ENCODE measurements at regions not wholly inside any gene's neighbourhood (a gene's known extent, or its start where the extent isn't known, plus 50 kb on each side); places are given as distances from the start of the nearest gene placed in this dataset.
"Not testable (repeated sequence)": the region's sequence is repeated elsewhere in the genome, so short reads cannot be mapped to it uniquely, and the experiment has no call there.

- 92 to 94% methylated on average over 4 of the region's 4 CpGs for WGBS, 2 experiments
- peaks cover 12% of the 10 kb centered on the region for H3K4me1 ChIP-seq (ENCODE audit: control insufficient read depth, insufficient read depth, low read length)
- no peak overlapping the region for H3K4me3 ChIP-seq (ENCODE audit: insufficient read depth, low read depth, low read length)
- no peaks in the 10 kb centered on the region for H3K9me3 ChIP-seq (ENCODE audit: control insufficient read depth, low read length)
- no peak overlapping the region for H3K27ac ChIP-seq (ENCODE audit: insufficient read depth, low read depth, low read length, poor library complexity, severe bottlenecking)
- H3K36me3 ChIP-seq (ENCODE audit: control insufficient read depth, insufficient read depth, low read length) = no peaks in the 10 kb centered on the region
- H3K27me3 ChIP-seq (ENCODE audit: control insufficient read depth, insufficient read depth, low read length, poor library complexity, severe bottlenecking) = no peaks in the 10 kb centered on the region
Observed at GRCh38 chr5:56733580-56733979, 81.8 kb upstream of the MAP3K1 start.

GRCh38 chr5:56732121-56732520 lies 83.2 kb upstream of the MAP3K1 start:
- Histone ChIP-seq H3K27me3 (ENCODE audit: control insufficient read depth, insufficient read depth, low read length, poor library complexity, severe bottlenecking) (no peaks in the 10 kb centered on the region), H3K36me3 (ENCODE audit: control insufficient read depth, insufficient read depth, low read length) (no peaks in the 10 kb centered on the region), H3K9me3 (ENCODE audit: control insufficient read depth, low read length) (no peaks in the 10 kb centered on the region), H3K4me1 (ENCODE audit: control insufficient read depth, insufficient read depth, low read length) (peaks cover 12% of the 10 kb centered on the region), H3K4me3 (ENCODE audit: insufficient read depth, low read depth, low read length) (no peak overlapping the region), H3K27ac (ENCODE audit: insufficient read depth, low read depth, low read length, poor library complexity, severe bottlenecking) (no peak overlapping the region)
- 72 to 79% methylated on average over 5 to 6 of the region's 6 CpGs for WGBS, 2 experiments

- not testable (repeated sequence) for H3K36me3 ChIP-seq (ENCODE audit: control insufficient read depth, insufficient read depth, low read length); H3K27me3 ChIP-seq (ENCODE audit: control insufficient read depth, insufficient read depth, low read length, poor library complexity, severe bottlenecking)
- 86 to 97% methylated on average over 2 of the region's 2 CpGs for WGBS, 2 experiments
Observed at GRCh38 chr5:56731473-56731872, 83.9 kb upstream of the MAP3K1 start.

GRCh38 chr5:56729488-56729887 lies 85.9 kb upstream of the MAP3K1 start:
- WGBS, 2 experiments = 93 to 96% methylated on average over 1 of the region's 1 CpG
- Histone ChIP-seq H3K36me3 (ENCODE audit: control insufficient read depth, insufficient read depth, low read length) (no peaks in the 10 kb centered on the region), H3K27ac (ENCODE audit: insufficient read depth, low read depth, low read length, poor library complexity, severe bottlenecking) (no peak overlapping the region), H3K9me3 (ENCODE audit: control insufficient read depth, low read length) (no peaks in the 10 kb centered on the region), H3K27me3 (ENCODE audit: control insufficient read depth, insufficient read depth, low read length, poor library complexity, severe bottlenecking) (no peaks in the 10 kb centered on the region), H3K4me3 (ENCODE audit: insufficient read depth, low read depth, low read length) (no peak overlapping the region), H3K4me1 (ENCODE audit: control insufficient read depth, insufficient read depth, low read length) (peaks cover 12% of the 10 kb centered on the region)

More at GRCh38 chr5:56731473-56731872, 83.9 kb upstream of the MAP3K1 start:
- not testable (repeated sequence) for H3K9me3 ChIP-seq (ENCODE audit: control insufficient read depth, low read length); H3K4me3 ChIP-seq (ENCODE audit: insufficient read depth, low read depth, low read length); H3K27ac ChIP-seq (ENCODE audit: insufficient read depth, low read depth, low read length, poor library complexity, severe bottlenecking)
- peaks cover 12% of the 10 kb centered on the region for H3K4me1 ChIP-seq (ENCODE audit: control insufficient read depth, insufficient read depth, low read length)

- H3K27ac ChIP-seq (ENCODE audit: insufficient read depth, low read depth, low read length, poor library complexity, severe bottlenecking) = no peak overlapping the region
- 89 to 92% methylated on average over 7 to 8 of the region's 8 CpGs for WGBS, 2 experiments
- H3K4me3 ChIP-seq (ENCODE audit: insufficient read depth, low read depth, low read length) = no peak overlapping the region
- no peaks in the 10 kb centered on the region for H3K9me3 ChIP-seq (ENCODE audit: control insufficient read depth, low read length)
- no peaks in the 10 kb centered on the region for H3K4me1 ChIP-seq (ENCODE audit: control insufficient read depth, insufficient read depth, low read length)
- H3K27me3 ChIP-seq (ENCODE audit: control insufficient read depth, insufficient read depth, low read length, poor library complexity, severe bottlenecking) = no peaks in the 10 kb centered on the region
- H3K36me3 ChIP-seq (ENCODE audit: control insufficient read depth, insufficient read depth, low read length) = no peaks in the 10 kb centered on the region
Observed at GRCh38 chr5:56725711-56726411, 89.5 kb upstream of the MAP3K1 start.

DNA sequence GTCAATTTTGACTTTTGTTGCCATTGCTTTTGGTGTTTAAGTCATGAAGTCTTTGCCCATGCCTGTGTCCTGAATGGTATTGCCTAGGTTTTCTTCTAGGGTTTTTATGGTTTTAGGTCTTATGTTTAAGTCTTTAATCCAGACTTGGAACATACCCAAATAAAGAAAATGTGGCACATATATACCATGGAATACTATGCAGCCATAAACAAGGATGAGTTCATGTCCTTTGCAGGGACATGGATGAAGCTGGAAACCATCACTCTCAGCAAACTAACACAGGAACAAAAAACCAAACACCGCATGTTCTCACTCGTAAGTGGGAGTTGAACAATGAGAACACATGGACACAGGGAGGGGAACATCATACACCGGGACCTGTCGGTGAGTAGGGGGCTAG lies 90.5 kb upstream of the MAP3K1 start:
- not testable (repeated sequence) for H3K36me3 ChIP-seq (ENCODE audit: control insufficient read depth, insufficient read depth, low read length); H3K9me3 ChIP-seq (ENCODE audit: control insufficient read depth, low read length); H3K27me3 ChIP-seq (ENCODE audit: control insufficient read depth, insufficient read depth, low read length, poor library complexity, severe bottlenecking); H3K27ac ChIP-seq (ENCODE audit: insufficient read depth, low read depth, low read length, poor library complexity, severe bottlenecking); H3K4me3 ChIP-seq (ENCODE audit: insufficient read depth, low read depth, low read length); H3K4me1 ChIP-seq (ENCODE audit: control insufficient read depth, insufficient read depth, low read length)
- WGBS, 2 experiments = 93 to 96% methylated on average over 4 of the region's 4 CpGs

- H3K27me3 ChIP-seq (ENCODE audit: control insufficient read depth, insufficient read depth, low read length, poor library complexity, severe bottlenecking) = no peaks in the 10 kb centered on the region
- no peaks in the 10 kb centered on the region for H3K9me3 ChIP-seq (ENCODE audit: control insufficient read depth, low read length)
- 93% methylated on average over 3 of the region's 3 CpGs for WGBS, 2 experiments
- H3K36me3 ChIP-seq (ENCODE audit: control insufficient read depth, insufficient read depth, low read length) = no peaks in the 10 kb centered on the region
- no peaks in the 10 kb centered on the region for H3K4me1 ChIP-seq (ENCODE audit: control insufficient read depth, insufficient read depth, low read length)
- no peak overlapping the region for H3K27ac ChIP-seq (ENCODE audit: insufficient read depth, low read depth, low read length, poor library complexity, severe bottlenecking)
- no peak overlapping the region for H3K4me3 ChIP-seq (ENCODE audit: insufficient read depth, low read depth, low read length)
Observed at GRCh38 chr5:56722317-56722716, 93.0 kb upstream of the MAP3K1 start.

DNA sequence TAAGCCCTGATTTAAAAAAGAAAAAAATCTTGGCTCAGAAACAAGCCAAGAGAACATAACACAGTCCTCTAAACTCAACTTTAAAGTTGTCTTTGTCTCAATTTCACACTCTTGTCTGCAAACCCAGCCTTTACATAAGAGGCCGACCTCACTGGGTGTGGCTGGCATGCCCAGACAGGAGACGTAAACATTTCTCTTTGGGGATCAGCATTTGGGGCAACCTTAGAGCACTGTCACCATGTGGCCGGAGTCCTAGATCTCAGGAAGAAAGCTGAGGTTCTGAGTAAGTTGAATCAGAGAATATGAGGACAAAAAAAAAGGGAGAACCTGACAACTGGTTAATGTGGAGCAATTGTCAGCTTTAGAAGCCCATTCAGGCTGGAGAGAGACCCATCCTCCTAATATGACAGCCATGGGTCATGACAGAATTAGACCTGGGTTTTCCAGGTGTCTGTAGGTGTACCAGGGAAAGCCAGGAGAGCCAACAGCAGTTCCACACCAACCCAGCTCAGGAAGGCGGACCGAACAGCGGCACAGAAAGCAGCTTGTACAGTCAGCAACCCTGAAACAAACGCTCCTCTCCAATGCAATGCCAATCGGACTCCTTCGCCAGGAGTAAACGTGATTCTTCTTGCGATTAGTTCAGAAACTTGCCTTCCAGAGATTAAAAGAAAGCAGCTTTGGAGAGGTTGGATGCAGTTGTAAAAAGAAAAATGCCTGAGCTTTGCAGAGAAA lies 97.9 kb upstream of the MAP3K1 start:
- H3K4me1 ChIP-seq (ENCODE audit: control insufficient read depth, insufficient read depth, low read length) = no peaks in the 10 kb centered on the region
- H3K27ac ChIP-seq (ENCODE audit: insufficient read depth, low read depth, low read length, poor library complexity, severe bottlenecking) = no peak overlapping the region
- 94 to 95% methylated on average over 11 of the region's 11 CpGs for WGBS, 2 experiments
- no peaks in the 10 kb centered on the region for H3K27me3 ChIP-seq (ENCODE audit: control insufficient read depth, insufficient read depth, low read length, poor library complexity, severe bottlenecking)
- H3K9me3 ChIP-seq (ENCODE audit: control insufficient read depth, low read length) = no peaks in the 10 kb centered on the region
- no peaks in the 10 kb centered on the region for H3K36me3 ChIP-seq (ENCODE audit: control insufficient read depth, insufficient read depth, low read length)
- no peak overlapping the region for H3K4me3 ChIP-seq (ENCODE audit: insufficient read depth, low read depth, low read length)

- no peak overlapping the region for H3K27ac ChIP-seq (ENCODE audit: insufficient read depth, low read depth, low read length, poor library complexity, severe bottlenecking)
- H3K4me1 ChIP-seq (ENCODE audit: control insufficient read depth, insufficient read depth, low read length) = no peaks in the 10 kb centered on the region
- no peaks in the 10 kb centered on the region for H3K9me3 ChIP-seq (ENCODE audit: control insufficient read depth, low read length)
- WGBS, 2 experiments = 87 to 92% methylated on average over 3 of the region's 3 CpGs
- no peak overlapping the region for H3K4me3 ChIP-seq (ENCODE audit: insufficient read depth, low read depth, low read length)
- no peaks in the 10 kb centered on the region for H3K36me3 ChIP-seq (ENCODE audit: control insufficient read depth, insufficient read depth, low read length)
- H3K27me3 ChIP-seq (ENCODE audit: control insufficient read depth, insufficient read depth, low read length, poor library complexity, severe bottlenecking) = no peaks in the 10 kb centered on the region
Observed at GRCh38 chr5:56715986-56716385, 99.4 kb upstream of the MAP3K1 start.

DNA sequence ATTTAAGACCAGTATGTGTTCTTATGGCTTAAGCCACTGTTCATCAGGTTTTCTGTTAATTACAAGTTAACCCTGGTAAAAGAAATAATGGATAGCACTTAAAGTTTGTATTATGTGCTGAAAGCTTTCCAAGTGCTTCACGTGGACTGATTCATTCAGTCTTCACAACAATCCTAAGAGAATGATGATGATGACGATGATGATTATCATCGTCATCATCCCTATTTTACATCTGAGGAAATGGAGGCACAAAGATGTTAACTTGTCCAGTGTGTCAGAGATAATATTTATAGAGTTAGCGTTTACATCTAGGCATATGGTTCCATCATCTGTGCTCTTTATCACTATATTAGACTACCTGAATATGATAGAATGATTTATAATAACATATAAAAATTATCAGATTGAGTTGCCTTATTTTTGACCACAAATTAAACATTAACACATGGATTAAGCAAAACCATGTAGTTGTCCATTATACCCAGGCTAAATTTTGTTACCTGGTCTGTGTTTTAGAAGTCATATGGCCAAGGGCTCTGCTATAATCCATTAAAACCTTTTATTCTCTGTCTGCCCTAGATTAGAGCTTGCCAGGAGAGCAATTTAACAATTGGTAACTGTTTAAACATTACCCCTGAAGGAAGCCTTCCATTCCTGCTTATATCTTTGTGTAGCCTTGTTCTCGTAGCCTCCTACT lies 102.3 kb upstream of the MAP3K1 start:
- H3K36me3 ChIP-seq (ENCODE audit: control insufficient read depth, insufficient read depth, low read length) = no peaks in the 10 kb centered on the region
- 84 to 86% methylated on average over 4 to 5 of the region's 5 CpGs for WGBS, 2 experiments
- H3K4me3 ChIP-seq (ENCODE audit: insufficient read depth, low read depth, low read length) = no peak overlapping the region
- H3K27ac ChIP-seq (ENCODE audit: insufficient read depth, low read depth, low read length, poor library complexity, severe bottlenecking) = no peak overlapping the region
- H3K4me1 ChIP-seq (ENCODE audit: control insufficient read depth, insufficient read depth, low read length) = no peaks in the 10 kb centered on the region
- H3K9me3 ChIP-seq (ENCODE audit: control insufficient read depth, low read length) = no peaks in the 10 kb centered on the region
- no peaks in the 10 kb centered on the region for H3K27me3 ChIP-seq (ENCODE audit: control insufficient read depth, insufficient read depth, low read length, poor library complexity, severe bottlenecking)

All from ectodermal cell (in vitro differentiated cells).